ENCODE measurements at regions not wholly inside any gene's neighbourhood (a gene's known extent, or its start where the extent isn't known, plus 50 kb on each side); places are given as distances from the start of the nearest gene placed in this dataset.
A peak's percentile ranks its signal among the peaks of the same experiment; 100 is the strongest.

GRCh38 chr7:20534543-20534942 lies 80.9 kb upstream of the ABCB5 start:
- no peak for TF ChIP-seq CTCF (IDR thresholded peaks at IDR 0.05; ENCODE audit: control insufficient read depth, extremely low read depth, insufficient read depth)
- peak; percentile 54 for DNase-seq (ENCODE audit: low read depth)
- H3K4me3 ChIP-seq (ENCODE audit: low read depth, low read length) = no peak overlapping the region

- no peak for TF ChIP-seq CTCF (IDR thresholded peaks at IDR 0.05; ENCODE audit: control insufficient read depth, extremely low read depth, insufficient read depth)
- no peak overlapping the region for H3K4me3 ChIP-seq (ENCODE audit: low read depth, low read length)
- no peak for DNase-seq (ENCODE audit: low read depth)
Measured at GRCh38 chr7:20535541-20535940, 79.9 kb upstream of the ABCB5 start.

- no peak for DNase-seq (ENCODE audit: low read depth)
- TF ChIP-seq CTCF (IDR thresholded peaks at IDR 0.05; ENCODE audit: control insufficient read depth, extremely low read depth, insufficient read depth) = peak; percentile 48
- H3K4me3 ChIP-seq (ENCODE audit: low read depth, low read length) = no peak overlapping the region
Measured at GRCh38 chr7:20539201-20539600, 76.3 kb upstream of the ABCB5 start.

- no peak for TF ChIP-seq CTCF (IDR thresholded peaks at IDR 0.05; ENCODE audit: control insufficient read depth, extremely low read depth, insufficient read depth)
- no peak overlapping the region for H3K4me3 ChIP-seq (ENCODE audit: low read depth, low read length)
- DNase-seq (ENCODE audit: low read depth) = no peak
Measured at GRCh38 chr7:20541608-20542349, 73.7 kb upstream of the ABCB5 start.

- peak; percentile 46 for DNase-seq (ENCODE audit: low read depth)
- no peak overlapping the region for H3K4me3 ChIP-seq (ENCODE audit: low read depth, low read length)
- TF ChIP-seq CTCF (IDR thresholded peaks at IDR 0.05; ENCODE audit: control insufficient read depth, extremely low read depth, insufficient read depth) = no peak
Measured at GRCh38 chr7:20542594-20542993, 72.9 kb upstream of the ABCB5 start.

- no peak overlapping the region for H3K4me3 ChIP-seq (ENCODE audit: low read depth, low read length)
- no peak for DNase-seq (ENCODE audit: low read depth)
Measured at GRCh38 chr7:20543500-20543899, 72.0 kb upstream of the ABCB5 start.

More at GRCh38 chr7:20543500-20543899, 72.0 kb upstream of the ABCB5 start:
- no peak for TF ChIP-seq CTCF (IDR thresholded peaks at IDR 0.05; ENCODE audit: control insufficient read depth, extremely low read depth, insufficient read depth)

Data from LNCaP clone FGC (cell line).